GM23338 (cell line): ENCODE measurements at regions not wholly inside any gene's neighbourhood (a gene's known extent, or its start where the extent isn't known, plus 50 kb on each side); places are given as distances from the start of the nearest gene placed in this dataset.

ENCODE experiments used
- CREB1 ChIP-seq: fragments of 250-450 bp; sonication (Bioruptor Pico); IDR thresholded peaks from 2 replicates; pipeline ENCODE4 v1.5.0; 2020; ENCODE audit warnings: low read depth, mild to moderate bottlenecking, moderate library complexity
- CTCF ChIP-seq, 2 experiments: fragments of 200-600 bp in 1 of 2; sonication (generic) in 1 of 2; conservative IDR thresholded peaks; 2 replicates each; pipeline versions ENCODE4 v1.5.1 to v1.6.1; 2016 to 2017; ENCODE audit warnings: antibody characterized with exemption in 2 of 2, low read depth in 2 of 2, mild to moderate bottlenecking in 2 of 2, moderate library complexity in 1 of 2
- ETS1 ChIP-seq: IDR thresholded peaks from 2 replicates; pipeline ENCODE4 v1.6.1; 2016; ENCODE audit warnings: antibody characterized with exemption
- EZH2 ChIP-seq: fragments of 200-600 bp; sonication (generic); IDR thresholded peaks from one replicate; pipeline ENCODE4 v1.8.0; 2017; ENCODE audit warnings: antibody characterized with exemption, mild to moderate bottlenecking, low read depth; ENCODE audit not compliant: unreplicated experiment
- EZH2phosphoT487 ChIP-seq: fragments of 200-600 bp; sonication (generic); IDR thresholded peaks from one replicate; pipeline ENCODE4 v1.8.1; 2018; ENCODE audit warnings: antibody characterized with exemption; ENCODE audit not compliant: unreplicated experiment
- JUNB ChIP-seq: IDR thresholded peaks from one replicate; pipeline ENCODE4 v1.6.1; 2016; ENCODE audit warnings: antibody characterized with exemption; ENCODE audit not compliant: unreplicated experiment
- NANOG ChIP-seq: IDR thresholded peaks from 2 replicates; pipeline ENCODE4 v1.6.1; 2016; ENCODE audit warnings: antibody characterized with exemption, borderline replicate concordance
- POLR2AphosphoS5 ChIP-seq: IDR thresholded peaks from 2 replicates; pipeline ENCODE4 v1.6.1; 2016; ENCODE audit warnings: antibody characterized with exemption, low read depth
- REST ChIP-seq: IDR thresholded peaks from one replicate; pipeline ENCODE4 v1.6.1; 2018; ENCODE audit warnings: antibody characterized with exemption; ENCODE audit not compliant: unreplicated experiment
- STAT1 ChIP-seq: IDR thresholded peaks from one replicate; pipeline ENCODE4 v1.6.1; 2016; ENCODE audit warnings: antibody characterized with exemption; ENCODE audit not compliant: unreplicated experiment
- ZNF114 ChIP-seq: fragments of 250-450 bp; sonication (Bioruptor Pico); IDR thresholded peaks from 2 replicates; pipeline ENCODE4 v1.5.0; 2020; ENCODE audit warnings: mild to moderate bottlenecking, moderate library complexity
- ZNF331 ChIP-seq: fragments of 250-450 bp; sonication (Bioruptor Pico); IDR thresholded peaks from 2 replicates; pipeline ENCODE4 v1.5.0; 2020; ENCODE audit warnings: low read depth, mild to moderate bottlenecking, moderate library complexity
- ZNF462 ChIP-seq: fragments of 250-450 bp; sonication (Bioruptor Pico); IDR thresholded peaks from 2 replicates; pipeline ENCODE4 v1.5.0; 2020; ENCODE audit warnings: mild to moderate bottlenecking, moderate library complexity

GRCh38 chr2:56912490-56912889 lies 728.7 kb downstream of the CCDC85A start:
- TF ChIP-seq CTCF (conservative IDR thresholded peaks at IDR 0.05; ENCODE audit: low read depth in 2 of 2) (no peak), CREB1 (no peak), POLR2AphosphoS5 (no peak), EZH2phosphoT487 (no peak), REST (no peak), ZNF462 (no peak), EZH2 (no peak), JUNB (no peak), ETS1 (no peak), ZNF114 (CRISPR knock-in tag) (no peak), ZNF331 (CRISPR knock-in tag) (no peak), NANOG (no peak), STAT1 (no peak)
